H1 (cell line): ENCODE measurements at regions not wholly inside any gene's neighbourhood (a gene's known extent, or its start where the extent isn't known, plus 50 kb on each side); places are given as distances from the start of the nearest gene placed in this dataset.

Source experiments
- SIN3A ChIP-seq, 2 experiments: IDR thresholded peaks in 1 of 2; conservative IDR thresholded peaks in 1 of 2; 2 replicates each; pipeline ENCODE4 v1.6.1; 2011 to 2012; ENCODE audit warnings: low read length in 2 of 2, improper control_type of control experiment in 1 of 2, low read depth in 1 of 2, mild to moderate bottlenecking in 1 of 2

DNA sequence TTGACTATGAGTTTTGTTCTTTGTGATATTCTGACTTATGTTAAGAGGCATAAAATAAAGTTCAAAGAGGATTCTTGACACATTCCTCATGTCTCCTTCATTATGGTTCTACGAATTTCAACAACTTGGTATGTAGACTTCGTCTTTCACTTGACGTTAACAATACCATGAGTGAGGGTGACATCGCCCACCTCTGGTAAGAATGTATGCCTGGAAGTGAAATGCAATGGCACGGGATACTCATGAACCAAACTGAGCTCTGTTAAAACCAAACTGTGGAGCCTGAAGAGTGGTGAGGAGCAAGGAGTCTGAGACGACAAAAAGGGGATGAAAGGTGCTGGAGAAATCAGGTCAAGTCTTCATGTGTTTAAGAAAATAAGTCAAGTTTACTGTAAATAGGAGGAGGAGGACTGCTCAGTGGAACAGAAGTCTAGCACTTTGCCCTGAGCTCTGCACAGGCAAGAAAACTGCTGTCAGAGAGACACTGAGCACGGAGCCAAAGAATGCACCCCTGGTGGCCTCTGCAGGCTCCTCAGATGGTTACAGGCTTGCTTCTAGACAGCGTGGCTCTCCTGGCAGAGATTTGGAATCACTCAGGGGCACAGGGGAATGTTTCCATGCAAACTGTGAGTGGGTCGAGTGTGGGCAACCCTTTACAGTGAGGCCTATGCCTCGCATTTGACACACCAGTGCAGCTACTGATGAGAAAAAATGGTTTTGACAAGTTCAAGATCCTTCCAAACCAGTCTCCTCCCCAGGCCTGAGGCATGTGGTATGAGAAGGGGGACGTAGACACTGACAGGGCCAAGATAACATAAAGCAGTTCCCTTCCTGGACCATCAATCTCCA lies 470.1 kb downstream of the IRX1 start (continued):
- no peak for TF ChIP-seq SIN3A (conservative IDR thresholded peaks at IDR 0.05 in 1 of 2, IDR thresholded peaks at IDR 0.05 in 1 of 2; ENCODE audit: low read depth in 1 of 2, low read length in 2 of 2)
